ENCODE measurements at regions not wholly inside any gene's neighbourhood (a gene's known extent, or its start where the extent isn't known, plus 50 kb on each side); places are given as distances from the start of the nearest gene placed in this dataset.

DNA sequence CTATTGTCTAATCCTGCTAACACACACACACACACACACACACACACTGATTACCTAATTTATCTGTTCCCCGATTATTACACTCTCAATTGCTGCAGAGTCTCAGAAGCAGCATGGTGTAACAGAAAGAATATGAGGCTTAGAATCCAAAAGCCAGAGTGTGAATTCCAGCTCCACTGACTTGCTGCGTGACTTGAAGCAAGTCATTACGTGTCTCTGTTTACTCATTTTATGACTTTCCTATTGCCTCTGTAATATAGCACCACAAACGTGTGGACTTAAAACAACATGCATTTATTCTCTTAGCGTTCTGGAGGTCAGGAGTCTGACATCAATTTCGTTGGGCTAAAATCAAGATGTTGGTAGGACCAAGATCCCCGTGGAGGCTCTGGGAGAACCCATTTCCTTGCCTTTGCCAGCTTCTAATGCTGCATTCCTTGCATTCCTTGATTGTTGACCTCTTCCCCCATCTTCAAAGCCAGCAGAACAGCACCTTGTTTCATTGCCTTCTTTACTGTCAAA, 55.9 kb upstream of the ATP5PO start:
- no peak overlapping the region for H3K4me3 ChIP-seq (ENCODE audit: insufficient read depth, low read depth, low read length)
- Mint-ChIP-seq H3K9me3 (ENCODE audit: unreplicated experiment) (no peaks in the 10 kb centered on the region), H3K4me3 (ENCODE audit: unreplicated experiment) (no peak overlapping the region), H3K4me1 (ENCODE audit: low read depth, unreplicated experiment) (peaks cover 59% of the 10 kb centered on the region), H3K27ac (ENCODE audit: unreplicated experiment) (no peak overlapping the region), H3K27me3 (ENCODE audit: low read depth, unreplicated experiment) (no peaks in the 10 kb centered on the region), H3K36me3 (ENCODE audit: low read depth, unreplicated experiment) (no peaks in the 10 kb centered on the region)
- no peaks in the 10 kb centered on the region for H4K20me1 ChIP-seq (ENCODE audit: insufficient read depth, low read length)
- peaks cover 60% of the 10 kb centered on the region for H3K4me1 ChIP-seq (ENCODE audit: insufficient read depth, low read length)
- FAIRE-seq: no peak
- no peaks in the 10 kb centered on the region for H3K27me3 ChIP-seq (ENCODE audit: insufficient read depth, low read length)
- peak overlapping the region; percentile 29 for H2AFZ ChIP-seq (ENCODE audit: low read depth, low read length)
- peak overlapping the region; percentile 8 for H3K27ac ChIP-seq (ENCODE audit: low read depth, low read length)
- TF ChIP-seq, protein P1, sequence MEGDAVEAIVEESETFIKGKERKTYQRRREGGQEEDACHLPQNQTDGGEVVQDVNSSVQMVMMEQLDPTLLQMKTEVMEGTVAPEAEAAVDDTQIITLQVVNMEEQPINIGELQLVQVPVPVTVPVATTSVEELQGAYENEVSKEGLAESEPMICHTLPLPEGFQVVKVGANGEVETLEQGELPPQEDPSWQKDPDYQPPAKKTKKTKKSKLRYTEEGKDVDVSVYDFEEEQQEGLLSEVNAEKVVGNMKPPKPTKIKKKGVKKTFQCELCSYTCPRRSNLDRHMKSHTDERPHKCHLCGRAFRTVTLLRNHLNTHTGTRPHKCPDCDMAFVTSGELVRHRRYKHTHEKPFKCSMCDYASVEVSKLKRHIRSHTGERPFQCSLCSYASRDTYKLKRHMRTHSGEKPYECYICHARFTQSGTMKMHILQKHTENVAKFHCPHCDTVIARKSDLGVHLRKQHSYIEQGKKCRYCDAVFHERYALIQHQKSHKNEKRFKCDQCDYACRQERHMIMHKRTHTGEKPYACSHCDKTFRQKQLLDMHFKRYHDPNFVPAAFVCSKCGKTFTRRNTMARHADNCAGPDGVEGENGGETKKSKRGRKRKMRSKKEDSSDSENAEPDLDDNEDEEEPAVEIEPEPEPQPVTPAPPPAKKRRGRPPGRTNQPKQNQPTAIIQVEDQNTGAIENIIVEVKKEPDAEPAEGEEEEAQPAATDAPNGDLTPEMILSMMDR (IDR thresholded peaks at IDR 0.05; ENCODE audit: insufficient read depth, low read depth, low read length): no peak
- no peak for TF ChIP-seq EZH2 (IDR thresholded peaks at IDR 0.05; ENCODE audit: insufficient read depth, low read length)
- DNase-seq (ENCODE audit: low read depth): peak; percentile 75
- no peaks in the 10 kb centered on the region for H3K9me3 ChIP-seq (ENCODE audit: insufficient read depth, low read depth, low read length)
- no peak overlapping the region for H3K9ac ChIP-seq (ENCODE audit: low read length)
- peak overlapping the region; percentile 56 for H3K4me2 ChIP-seq (ENCODE audit: low read length)
- H3K36me3 ChIP-seq (ENCODE audit: insufficient read depth, low read length): no peaks in the 10 kb centered on the region
- no peaks in the 10 kb centered on the region for H3K79me2 ChIP-seq (ENCODE audit: insufficient read depth, low read length)

DNA sequence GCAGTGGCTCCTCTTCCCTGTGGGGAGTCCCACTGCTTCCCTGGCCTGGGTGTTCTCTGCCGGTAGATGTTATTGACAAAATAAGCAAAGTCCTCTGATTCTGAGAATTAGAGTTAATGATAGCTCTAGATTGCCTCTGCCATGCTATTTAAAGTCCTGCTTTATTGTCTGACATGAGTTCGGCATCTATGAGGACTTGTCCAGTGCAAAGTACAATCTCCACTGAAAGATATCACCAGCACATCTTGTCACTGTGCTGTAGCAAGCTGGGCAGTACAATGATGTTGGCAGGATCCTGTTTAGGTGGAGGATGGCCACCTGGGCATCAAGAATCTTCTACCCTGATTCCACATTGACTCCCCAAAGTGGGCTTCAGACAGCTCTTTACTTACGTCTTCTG, 54.0 kb upstream of the ATP5PO start:
- Histone ChIP-seq H3K4me2 (ENCODE audit: low read length) (peak overlapping the region; percentile 80), H2AFZ (ENCODE audit: low read depth, low read length) (no peak overlapping the region), H4K20me1 (ENCODE audit: insufficient read depth, low read length) (no peaks in the 10 kb centered on the region), H3K79me2 (ENCODE audit: insufficient read depth, low read length) (no peaks in the 10 kb centered on the region), H3K4me3 (ENCODE audit: insufficient read depth, low read depth, low read length) (no peak overlapping the region), H3K9me3 (ENCODE audit: insufficient read depth, low read depth, low read length) (no peaks in the 10 kb centered on the region), H3K4me1 (ENCODE audit: insufficient read depth, low read length) (peaks cover 45% of the 10 kb centered on the region), H3K27ac (ENCODE audit: low read depth, low read length) (no peak overlapping the region), H3K36me3 (ENCODE audit: insufficient read depth, low read length) (no peaks in the 10 kb centered on the region), H3K27me3 (ENCODE audit: insufficient read depth, low read length) (no peaks in the 10 kb centered on the region), H3K9ac (ENCODE audit: low read length) (no peak overlapping the region)
- no peak for FAIRE-seq
- DNase-seq (ENCODE audit: low read depth): no peak
- H3K27ac Mint-ChIP-seq (ENCODE audit: unreplicated experiment): no peak overlapping the region
- H3K4me3 Mint-ChIP-seq (ENCODE audit: unreplicated experiment): no peak overlapping the region
- H3K36me3 Mint-ChIP-seq (ENCODE audit: low read depth, unreplicated experiment): no peaks in the 10 kb centered on the region
- TF ChIP-seq, protein P1 (IDR thresholded peaks at IDR 0.05; ENCODE audit: insufficient read depth, low read depth, low read length): no peak
- no peak for TF ChIP-seq EZH2 (IDR thresholded peaks at IDR 0.05; ENCODE audit: insufficient read depth, low read length)
- no peaks in the 10 kb centered on the region for H3K27me3 Mint-ChIP-seq (ENCODE audit: low read depth, unreplicated experiment)
- H3K4me1 Mint-ChIP-seq (ENCODE audit: low read depth, unreplicated experiment): peaks cover 47% of the 10 kb centered on the region
- no peaks in the 10 kb centered on the region for H3K9me3 Mint-ChIP-seq (ENCODE audit: unreplicated experiment)

DNA sequence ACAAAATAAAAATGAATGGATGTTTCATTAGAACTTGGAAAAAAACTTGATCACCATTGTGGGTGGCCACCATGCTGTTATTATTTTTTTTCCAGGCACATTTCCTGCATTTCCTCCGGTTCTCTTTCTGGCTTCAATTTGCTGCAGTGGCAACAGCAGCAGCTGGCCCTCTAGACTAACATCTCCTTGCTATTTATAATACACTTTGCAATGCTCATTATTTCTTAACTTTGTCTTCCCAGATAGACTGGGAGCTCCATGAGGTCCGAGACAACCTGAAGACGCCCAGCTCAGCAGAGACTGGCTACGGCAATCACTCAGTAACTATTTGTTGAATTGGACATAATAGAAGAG, 53.4 kb upstream of the ATP5PO start:
- Mint-ChIP-seq H3K9me3 (ENCODE audit: unreplicated experiment) (no peaks in the 10 kb centered on the region), H3K27ac (ENCODE audit: unreplicated experiment) (peak overlapping the region; percentile 70), H3K27me3 (ENCODE audit: low read depth, unreplicated experiment) (no peaks in the 10 kb centered on the region), H3K4me1 (ENCODE audit: low read depth, unreplicated experiment) (peaks cover 45% of the 10 kb centered on the region), H3K4me3 (ENCODE audit: unreplicated experiment) (no peak overlapping the region), H3K36me3 (ENCODE audit: low read depth, unreplicated experiment) (no peaks in the 10 kb centered on the region)
- Histone ChIP-seq H4K20me1 (ENCODE audit: insufficient read depth, low read length) (no peaks in the 10 kb centered on the region), H3K9ac (ENCODE audit: low read length) (no peak overlapping the region), H3K4me1 (ENCODE audit: insufficient read depth, low read length) (peaks cover 45% of the 10 kb centered on the region), H3K27ac (ENCODE audit: low read depth, low read length) (peak overlapping the region; percentile 60), H3K36me3 (ENCODE audit: insufficient read depth, low read length) (no peaks in the 10 kb centered on the region), H3K9me3 (ENCODE audit: insufficient read depth, low read depth, low read length) (no peaks in the 10 kb centered on the region), H2AFZ (ENCODE audit: low read depth, low read length) (no peak overlapping the region), H3K27me3 (ENCODE audit: insufficient read depth, low read length) (no peaks in the 10 kb centered on the region), H3K79me2 (ENCODE audit: insufficient read depth, low read length) (no peaks in the 10 kb centered on the region), H3K4me2 (ENCODE audit: low read length) (peak overlapping the region; percentile 80), H3K4me3 (ENCODE audit: insufficient read depth, low read depth, low read length) (peak overlapping the region; percentile 27)
- TF ChIP-seq, protein P1 (IDR thresholded peaks at IDR 0.05; ENCODE audit: insufficient read depth, low read depth, low read length): no peak
- no peak for TF ChIP-seq EZH2 (IDR thresholded peaks at IDR 0.05; ENCODE audit: insufficient read depth, low read length)
- no peak for FAIRE-seq
- no peak for DNase-seq (ENCODE audit: low read depth)
